HG02884 (cell line): ENCODE measurements at regions not wholly inside any gene's neighbourhood (a gene's known extent, or its start where the extent isn't known, plus 50 kb on each side); places are given as distances from the start of the nearest gene placed in this dataset.

Source experiments
- ATAC-seq: cut with Tn5 transposase; IDR thresholded peaks from one replicate; pipeline ENCODE4 v1.9.1; 2021; ENCODE audit warnings: mild to moderate bottlenecking, moderate library complexity; ENCODE audit not compliant: unreplicated experiment

GRCh38 chr2:47266939-47267710 lies 90.8 kb upstream of the CALM2 start:
- no peak for ATAC-seq

GRCh38 chr2:47265751-47266231 lies 89.5 kb upstream of the CALM2 start:
- ATAC-seq, result no peak

GRCh38 chr2:47265158-47265557 lies 88.8 kb upstream of the CALM2 start:
- no peak for ATAC-seq

GRCh38 chr2:47264686-47265085 lies 88.4 kb upstream of the CALM2 start:
- no peak for ATAC-seq

GRCh38 chr2:47264143-47264542 lies 87.8 kb upstream of the CALM2 start:
- no peak for ATAC-seq

GRCh38 chr2:47262657-47263056 lies 86.3 kb upstream of the CALM2 start:
- ATAC-seq, result no peak

GRCh38 chr2:47260971-47261370 lies 84.7 kb upstream of the CALM2 start:
- no peak for ATAC-seq

GRCh38 chr2:47259829-47260228 lies 83.5 kb upstream of the CALM2 start:
- ATAC-seq, result no peak

GRCh38 chr2:47257946-47258348 lies 81.6 kb upstream of the CALM2 start:
- ATAC-seq, result no peak

- ATAC-seq, result no peak
Measured at GRCh38 chr2:47256416-47257087, 80.2 kb upstream of the CALM2 start.

GRCh38 chr2:47255794-47256193 lies 79.5 kb upstream of the CALM2 start:
- ATAC-seq, result no peak

GRCh38 chr2:47254464-47254863 lies 78.2 kb upstream of the CALM2 start:
- ATAC-seq, result no peak

- no peak for ATAC-seq
Measured at GRCh38 chr2:47253447-47253846, 77.1 kb upstream of the CALM2 start.

- no peak for ATAC-seq
Measured at GRCh38 chr2:47251404-47251675, 75.0 kb upstream of the CALM2 start.

GRCh38 chr2:47250586-47251403 lies 74.5 kb upstream of the CALM2 start:
- no peak for ATAC-seq

GRCh38 chr2:47249931-47250330 lies 73.6 kb upstream of the CALM2 start:
- no peak for ATAC-seq

GRCh38 chr2:47249157-47249900 lies 73.0 kb upstream of the CALM2 start:
- no peak for ATAC-seq

GRCh38 chr2:47243596-47244323 lies 67.4 kb upstream of the CALM2 start:
- no peak for ATAC-seq

- no peak for ATAC-seq
Measured at GRCh38 chr2:47241715-47242114, 65.4 kb upstream of the CALM2 start.
